K562 (cell line): ENCODE measurements at regions not wholly inside any gene's neighbourhood (a gene's known extent, or its start where the extent isn't known, plus 50 kb on each side); places are given as distances from the start of the nearest gene placed in this dataset.

Source experiments
- ATAC-seq: fragments of 200-7000 bp; cut with Tn5 transposase; 3 replicates; pipeline ENCODE4 v1.9.1; 2020; ENCODE audit warnings: moderate library complexity
- BruUV-seq: library from RNA; stranded (reverse); fragments of 400-500 nt; replicated peaks from 2 replicates; lab custom pipeline; 2021; lab: Mats Ljungman, UMichigan
- CTCF ChIA-PET: fragments of 300-600 bp; formaldehyde crosslinking; extraction: SDS; loops from one replicate; lab custom pipeline; 2021; ENCODE audit warnings: low intra/inter-chr PET ratio; lab: Yijun Ruan, JAX
- POLR2A ChIA-PET: fragments of 300-600, 350-650 bp; sonication (Branson Sonifier 250); formaldehyde crosslinking; extraction: SDS; loops from one replicate; lab custom pipeline; 2021; ENCODE audit warnings: antibody characterized with exemption, inconsistent platforms; lab: Yijun Ruan, JAX
- DNase-seq, 4 experiments: peaks; one replicate each; pipeline versions ENCODE4 v3.0.0 to v3.0.0-alpha.2; 2011 to 2018; ENCODE audit warnings: low spot score in 3 of 4, mixed read lengths in 3 of 4; ENCODE audit errors: extremely low read depth in 1 of 4
- FAIRE-seq: peaks from 2 replicates; lab custom pipeline; 2011; peaks lifted over from hg19 to GRCh38; lab: Jason Lieb, UNC
- H2AFZ ChIP-seq: 2 replicates; pipeline ENCODE4 v1.6.0; 2011; ENCODE audit warnings: low read depth, low read length, control low read depth, inconsistent platforms
- H3K27ac ChIP-seq: fragments of 200-600 bp; 3 replicates; pipeline ENCODE4 v1.8.0; 2011; ENCODE audit warnings: low read depth, mild to moderate bottlenecking, control low read depth, inconsistent platforms, low read length, moderate library complexity, mixed read lengths; ENCODE audit errors: extremely low read depth
- H3K27me3 ChIP-seq, 2 experiments: fragments of 300-600 bp in 1 of 2; 2 replicates in 1 of 2; 3 replicates in 1 of 2; pipeline versions ENCODE4 v1.6.0 to v1.8.0; 2011; ENCODE audit warnings: inconsistent platforms in 2 of 2, low read length in 2 of 2, mild to moderate bottlenecking in 1 of 2, mixed read lengths in 1 of 2, moderate library complexity in 1 of 2; ENCODE audit not compliant: control insufficient read depth in 2 of 2, insufficient read depth in 2 of 2
- H3K36me3 ChIP-seq: fragments of 300-600 bp; 3 replicates; pipeline ENCODE4 v1.8.0; 2011; ENCODE audit warnings: mild to moderate bottlenecking, low read length, inconsistent platforms; ENCODE audit not compliant: control insufficient read depth, insufficient read depth
- H3K4me1 ChIP-seq, 2 experiments: fragments of 200-600 bp in 1 of 2; replicated peaks in 1 of 2; 2 replicates in 1 of 2; 3 replicates in 1 of 2; pipeline versions ENCODE4 v1.5.1 to v1.8.0; 2011; ENCODE audit warnings: inconsistent platforms in 2 of 2, low read length in 2 of 2, mild to moderate bottlenecking in 1 of 2, mixed read lengths in 1 of 2, moderate library complexity in 1 of 2; ENCODE audit not compliant: control insufficient read depth in 2 of 2, insufficient read depth in 2 of 2
- H3K4me2 ChIP-seq: 2 replicates; pipeline ENCODE4 v1.6.1; 2011; ENCODE audit warnings: low read length, control low read depth, inconsistent platforms, mixed read lengths; ENCODE audit not compliant: insufficient read depth
- H3K4me3 ChIP-seq: fragments of 200-600 bp; sonication (generic), shearing (Covaris generic); 2 replicates; pipeline ENCODE4 v1.5.1; 2016; ENCODE audit warnings: control low read depth, inconsistent platforms
- H3K79me2 ChIP-seq: fragments of 200-600 bp; 3 replicates; pipeline ENCODE4 v1.8.0; 2011; ENCODE audit warnings: low read length, inconsistent platforms; ENCODE audit not compliant: control insufficient read depth, insufficient read depth
- H3K9ac ChIP-seq, 2 experiments: 2 replicates each; pipeline versions ENCODE4 v1.6.0 to v1.6.1; 2011; ENCODE audit warnings: low read depth in 2 of 2, low read length in 2 of 2, control low read depth in 1 of 2, inconsistent platforms in 1 of 2, mild to moderate bottlenecking in 1 of 2, mixed read lengths in 1 of 2; ENCODE audit not compliant: insufficient read depth in 1 of 2
- H3K9me1 ChIP-seq: one replicate; pipeline ENCODE4 v1.6.0; 2011; ENCODE audit warnings: inconsistent platforms, mild to moderate bottlenecking, low read length, moderate library complexity; ENCODE audit not compliant: control insufficient read depth, insufficient read depth
- H3K9me3 ChIP-seq: replicated peaks from 2 replicates; pipeline ENCODE4 v1.5.1; 2011; ENCODE audit warnings: low read depth, low read length, inconsistent platforms; ENCODE audit not compliant: control insufficient read depth, insufficient read depth
- H4K20me1 ChIP-seq: replicated peaks from 2 replicates; pipeline ENCODE4 v1.6.1; 2011; ENCODE audit warnings: low read length, inconsistent platforms, mixed read lengths; ENCODE audit not compliant: control insufficient read depth, insufficient read depth
- CBFA2T2 ChIP-seq: fragments of 450-650 bp; conservative IDR thresholded peaks from 2 replicates; pipeline ENCODE4 v1.6.1; 2017; ENCODE audit warnings: mild to moderate bottlenecking
- CHAMP1 ChIP-seq: fragments of 450-650 bp; IDR thresholded peaks from 2 replicates; pipeline ENCODE4 v1.6.1; 2016; ENCODE audit warnings: mild to moderate bottlenecking
- CHCHD3 ChIP-seq: fragments of 250-450 bp; sonication (Bioruptor Pico); IDR thresholded peaks from 2 replicates; pipeline ENCODE4 v2.1.2; 2022; ENCODE audit warnings: mild to moderate bottlenecking
- CTCF ChIP-seq, 3 experiments: IDR thresholded peaks in 2 of 3; conservative IDR thresholded peaks in 1 of 3; 2 replicates each; pipeline ENCODE4 v1.5.1; 2011 to 2012; ENCODE audit warnings: low read length in 3 of 3, mild to moderate bottlenecking in 3 of 3, control low read depth in 2 of 3, improper control_type of control experiment in 1 of 3, inconsistent platforms in 1 of 3, low read depth in 1 of 3, mixed read lengths in 1 of 3, moderate library complexity in 1 of 3; ENCODE audit not compliant: insufficient read depth in 2 of 3
- ETS1 ChIP-seq: conservative IDR thresholded peaks from 2 replicates; pipeline ENCODE4 v1.6.1; 2011; ENCODE audit warnings: low read depth, mild to moderate bottlenecking, low read length; ENCODE audit not compliant: control insufficient read depth
- GATA2 ChIP-seq: sonication (generic); formaldehyde crosslinking; IDR thresholded peaks from 2 replicates; pipeline ENCODE4 v1.4.0; 2020; ENCODE audit warnings: mild to moderate bottlenecking, missing genetic modification reagents
- MXI1 ChIP-seq: IDR thresholded peaks from 2 replicates; pipeline ENCODE4 v1.6.1; 2011; ENCODE audit warnings: low read depth, mild to moderate bottlenecking, improper control_type of control experiment, low read length
- TCFL5 ChIP-seq: fragments of 250-450 bp; sonication (Bioruptor Pico); conservative IDR thresholded peaks from 2 replicates; pipeline ENCODE4 v1.6.1; 2021; ENCODE audit warnings: mild to moderate bottlenecking, moderate library complexity, matching md5 sums
- U2AF2 ChIP-seq: fragments of 200-400 bp; formaldehyde crosslinking; optimal IDR thresholded peaks from 2 replicates; pipeline ENCODE3; 2017; ENCODE audit warnings: low read depth, mild to moderate bottlenecking, low read length
- VEZF1 ChIP-seq: fragments of 200-800 bp; sonication (Bioruptor generic); IDR thresholded peaks from 2 replicates; pipeline ENCODE4 v1.6.1; 2017; ENCODE audit warnings: missing genetic modification characterization, missing compliant biosample characterization
- ZNF239 ChIP-seq: fragments of 250-450 bp; sonication (Bioruptor Pico); IDR thresholded peaks from 2 replicates; pipeline ENCODE4 v1.4.0; 2020; ENCODE audit warnings: mild to moderate bottlenecking
- ZNF316 ChIP-seq: fragments of 450-650 bp; IDR thresholded peaks from 2 replicates; pipeline ENCODE4 v1.6.1; 2016
- ZNF444 ChIP-seq: fragments of 250-450 bp; sonication (Bioruptor Pico); IDR thresholded peaks from 2 replicates; pipeline ENCODE4 v1.4.0; 2020; ENCODE audit warnings: mild to moderate bottlenecking, moderate library complexity
- ZNF644 ChIP-seq: fragments of 200-800 bp; sonication (Bioruptor generic); IDR thresholded peaks from 2 replicates; pipeline ENCODE4 v1.6.1; 2016; ENCODE audit warnings: low read depth, missing genetic modification characterization, missing compliant biosample characterization
- ZSCAN32 ChIP-seq: fragments of 450-650 bp; formaldehyde crosslinking; IDR thresholded peaks from 2 replicates; pipeline ENCODE4 v1.4.0; 2020; ENCODE audit warnings: mild to moderate bottlenecking, moderate library complexity
- WGBS: fragments of 100-300 bp; shearing (Covaris generic); methylation state at CpG from one replicate; pipeline ENCODE4 v1.1.6; 2016; ENCODE audit warnings: low coverage, mixed read lengths; ENCODE audit not compliant: insufficient coverage; ENCODE audit errors: missing lambda C conversion rate; 5-methylcytosine and 5-hydroxymethylcytosine counted together
- in situ Hi-C: fragments of 300-500 bp; cut with MboI; formaldehyde crosslinking; loops from 4 replicates; pipeline ENCODE4 v1.15.0; 2018; ENCODE audit warnings: inconsistent platforms, mixed read lengths
- intact Hi-C: fragments of 100-400 bp; cut with micrococcal nuclease; formaldehyde crosslinking; loops from 2 replicates; pipeline ENCODE4 v1.14.2; 2022

GRCh38 chr9:34777666-34778065, 67.7 kb upstream of the CCL21 start:
- H3K4me3 ChIP-seq, result no peak overlapping the region
- no peaks in the 10 kb centered on the region for H3K79me2 ChIP-seq
- H3K9me1 ChIP-seq, result no peaks in the 10 kb centered on the region
- WGBS, result 0% methylated on average over 2 of the region's 2 CpGs
- H3K4me2 ChIP-seq, result no peak overlapping the region
- no peak for DNase-seq
- no peaks in the 10 kb centered on the region for H4K20me1 ChIP-seq
- H3K27me3 ChIP-seq, result no peaks in the 10 kb centered on the region; a peak in 1 of 5 replicates
- H3K36me3 ChIP-seq, result no peaks in the 10 kb centered on the region
- no TSS peak for BruUV-seq
- no peak for FAIRE-seq
- no peaks in the 10 kb centered on the region for H3K9me3 ChIP-seq
- no peak overlapping the region for H3K27ac ChIP-seq
- H3K9ac ChIP-seq, result no peak overlapping the region
- ATAC-seq, result no peak
- CTCF ChIA-PET, result no interaction called here
- H2AFZ ChIP-seq, result no peak overlapping the region
- in situ Hi-C loops, result no loop called here
- POLR2A ChIA-PET, result no interaction called here
- no peaks in the 10 kb centered on the region for H3K4me1 ChIP-seq
- intact Hi-C loops, result no loop called here
- no peak for TF ChIP-seq CBFA2T2
- TF ChIP-seq ZNF644, result no peak
- TF ChIP-seq MXI1, result no peak
- no peak for TF ChIP-seq ZNF239 (CRISPR knock-in tag)
- TF ChIP-seq CHCHD3 (CRISPR knock-in tag), result no peak
- no peak for TF ChIP-seq TCFL5 (CRISPR knock-in tag)
- no peak for TF ChIP-seq ZNF444 (CRISPR knock-in tag)
- no peak for TF ChIP-seq ZNF316
- TF ChIP-seq U2AF2, result no peak
- TF ChIP-seq VEZF1 (CRISPR knock-in tag), result no peak
- no peak for TF ChIP-seq GATA2 (CRISPR knock-in tag)
- TF ChIP-seq ZSCAN32 (CRISPR knock-in tag), result no peak
- no peak for TF ChIP-seq ETS1
- no peak for TF ChIP-seq CHAMP1
- TF ChIP-seq CTCF (IDR thresholded peaks at IDR 0.05 in 2 of 3, conservative IDR thresholded peaks at IDR 0.05 in 1 of 3; ENCODE audit: insufficient read depth in 2 of 3, low read depth in 1 of 3, low read length in 3 of 3), result no peak
